CD4-positive, alpha-beta T cell treated with Interleukin-17A for 4 hours (primary cell): ENCODE measurements at regions not wholly inside any gene's neighbourhood (a gene's known extent, or its start where the extent isn't known, plus 50 kb on each side); places are given as distances from the start of the nearest gene placed in this dataset.
"Not testable (repeated sequence)": the region's sequence is repeated elsewhere in the genome, so short reads cannot be mapped to it uniquely, and the experiment has no call there.

Experiments
- DNase-seq: peaks from one replicate; pipeline ENCODE4 v3.0.0-alpha.2; 2020; ENCODE audit warnings: mixed read lengths

DNA sequence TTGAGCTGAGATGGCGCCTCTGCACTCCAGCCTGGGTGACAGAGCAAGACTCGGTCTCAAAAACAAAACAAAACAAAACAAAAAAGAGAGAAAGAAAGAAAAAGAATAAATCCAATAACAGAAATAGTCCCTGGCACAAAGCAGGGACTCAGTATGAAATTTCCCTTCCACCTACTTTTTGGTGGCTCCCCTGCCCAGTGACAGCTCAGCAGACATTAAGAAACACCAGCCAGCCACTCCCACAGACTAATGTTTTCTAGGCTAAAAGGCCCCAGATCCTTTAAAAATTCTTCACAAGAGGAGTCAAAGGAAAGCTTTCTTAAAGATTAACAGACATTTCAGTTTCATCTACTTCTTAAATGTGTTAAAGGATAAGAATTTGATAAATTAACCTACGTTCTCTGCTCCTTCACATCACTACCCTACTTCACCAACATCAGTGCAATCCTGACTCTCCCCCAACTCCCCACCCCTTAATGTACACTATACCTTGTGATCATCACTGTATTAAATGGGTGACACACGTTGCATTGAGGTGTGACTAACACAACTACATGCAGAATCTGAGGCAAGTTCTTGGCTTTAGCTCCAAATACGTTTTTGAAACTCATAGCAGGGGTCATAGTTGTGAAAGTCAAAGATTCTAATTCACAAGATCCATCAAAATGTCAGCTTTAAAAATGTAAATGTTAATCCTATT lies 114.5 kb upstream of the CAV2 start:
- DNase-seq = no peak

DNA sequence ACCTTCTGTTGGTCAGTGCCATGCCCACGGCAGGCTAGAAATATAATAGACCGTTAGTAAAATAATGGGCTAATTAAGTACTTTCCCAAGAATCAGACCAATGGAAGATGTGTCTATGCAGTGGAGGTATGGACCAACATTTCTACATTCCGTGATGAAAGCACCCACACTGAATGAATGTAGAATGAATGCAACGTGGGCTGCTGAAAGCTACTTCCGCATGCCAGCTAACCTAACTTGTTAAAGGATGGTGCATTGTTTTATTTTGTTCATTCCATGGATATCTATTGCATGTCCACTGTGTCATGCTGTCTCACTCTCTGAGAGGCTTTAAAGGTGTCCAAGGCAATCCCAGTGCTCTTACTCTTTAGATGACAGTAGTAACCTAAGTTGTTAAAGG lies 112.9 kb upstream of the CAV2 start:
- DNase-seq = no peak

DNA sequence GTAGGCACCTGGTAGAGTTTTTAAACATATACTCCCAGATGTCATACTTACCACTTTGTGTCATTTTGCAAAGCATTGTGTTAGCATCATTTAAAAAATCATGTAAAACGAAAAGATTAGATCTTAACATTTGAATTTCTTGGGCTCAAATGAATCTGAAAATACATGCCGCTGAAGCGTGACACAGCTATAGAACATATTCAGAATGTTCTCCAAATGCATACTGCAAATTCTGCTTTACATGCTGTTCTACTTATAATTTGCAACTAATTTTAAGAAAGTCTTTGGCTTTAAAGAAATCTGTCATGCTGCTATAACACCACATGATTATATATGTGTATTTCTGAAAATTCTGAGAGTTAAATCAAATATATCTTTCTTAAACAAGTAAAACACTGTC lies 109.2 kb upstream of the CAV2 start:
- no peak for DNase-seq

DNA sequence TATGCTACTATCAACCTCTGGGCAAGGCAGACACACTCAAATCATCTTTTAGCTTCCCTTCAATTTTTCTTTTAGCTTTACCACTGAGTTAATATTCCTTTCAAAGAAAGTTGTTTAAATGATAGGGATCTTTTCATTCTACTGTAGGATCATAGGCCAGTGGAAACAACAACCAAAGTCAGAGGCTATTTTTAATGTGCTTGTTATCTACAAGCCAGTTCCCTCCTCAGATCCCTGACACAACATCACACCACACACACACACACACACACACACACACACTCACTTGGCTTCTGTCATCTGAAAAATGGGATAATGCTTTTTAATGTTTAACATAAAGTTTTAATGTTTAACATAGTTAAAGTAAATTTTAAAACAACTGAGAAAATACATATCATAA lies 106.7 kb upstream of the CAV2 start:
- DNase-seq = no peak

DNA sequence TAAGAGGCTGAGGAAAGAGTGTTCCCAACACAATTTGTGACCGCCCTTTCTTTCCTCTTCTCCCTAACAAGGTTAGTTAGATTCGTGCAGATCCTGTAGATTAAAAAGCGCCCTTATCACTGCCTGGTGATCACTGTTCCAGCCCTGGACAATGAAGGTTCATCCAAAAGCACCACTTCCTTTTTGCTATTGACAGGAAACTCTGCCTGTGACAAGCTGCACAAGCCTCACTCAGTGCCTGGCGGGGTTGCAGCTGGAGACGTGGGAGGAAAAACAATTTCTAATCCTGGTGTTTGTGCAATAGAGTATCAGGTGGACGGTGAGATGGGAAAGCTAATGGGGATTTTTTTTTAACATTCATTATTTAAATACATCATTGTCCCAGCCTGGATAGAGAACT lies 105.9 kb upstream of the CAV2 start:
- DNase-seq = no peak

DNA sequence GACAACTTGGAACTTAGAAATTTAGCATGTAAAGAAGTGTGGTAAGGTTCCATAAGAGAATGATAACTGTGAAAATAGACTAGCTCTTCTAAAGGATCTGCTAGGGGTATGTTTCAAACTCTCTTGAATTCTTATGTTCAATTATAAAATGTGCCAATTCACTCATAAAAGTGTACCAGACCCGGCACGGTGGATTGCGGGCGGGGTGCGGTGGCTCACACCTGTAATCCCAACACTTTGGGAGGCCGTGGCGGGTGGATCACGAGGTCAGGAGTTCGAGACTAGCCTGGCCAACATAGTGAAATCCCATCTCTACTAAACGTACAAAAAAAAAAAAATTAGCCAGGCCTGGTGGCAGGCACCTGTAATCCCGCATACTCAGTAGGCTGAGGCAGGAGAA lies 105.4 kb upstream of the CAV2 start:
- DNase-seq = no peak

DNA sequence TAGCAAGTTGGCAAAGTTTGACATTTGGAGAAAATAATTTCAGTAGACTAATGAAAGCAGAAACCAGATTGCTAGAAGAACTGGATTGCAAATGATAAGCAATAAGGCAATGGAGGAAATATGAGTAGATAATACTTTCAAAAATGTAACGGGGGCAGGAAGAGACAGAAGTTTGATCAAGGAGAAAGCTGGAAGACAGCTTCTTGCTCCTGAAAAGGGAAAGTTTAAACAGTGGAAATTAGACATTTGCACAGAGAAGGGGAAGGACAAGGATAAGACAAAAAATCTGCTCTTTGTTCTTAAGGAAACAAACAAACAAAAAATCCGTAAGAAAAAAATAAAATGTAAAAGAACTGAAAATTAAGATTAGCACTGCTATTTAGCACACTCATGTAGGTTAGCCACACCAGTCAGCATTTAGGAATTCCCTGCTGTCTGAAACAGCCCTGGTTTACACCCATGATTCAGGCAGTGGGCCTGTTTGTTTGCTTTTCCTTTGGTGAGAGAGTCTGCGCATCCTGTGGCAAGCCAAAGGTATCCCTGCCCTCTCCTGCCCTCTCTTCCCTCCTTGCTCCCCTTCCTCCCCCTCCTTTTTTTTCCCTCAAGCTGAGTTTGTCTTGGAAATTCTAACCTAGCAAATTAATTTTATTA lies 104.3 kb upstream of the CAV2 start:
- no peak for DNase-seq

DNA sequence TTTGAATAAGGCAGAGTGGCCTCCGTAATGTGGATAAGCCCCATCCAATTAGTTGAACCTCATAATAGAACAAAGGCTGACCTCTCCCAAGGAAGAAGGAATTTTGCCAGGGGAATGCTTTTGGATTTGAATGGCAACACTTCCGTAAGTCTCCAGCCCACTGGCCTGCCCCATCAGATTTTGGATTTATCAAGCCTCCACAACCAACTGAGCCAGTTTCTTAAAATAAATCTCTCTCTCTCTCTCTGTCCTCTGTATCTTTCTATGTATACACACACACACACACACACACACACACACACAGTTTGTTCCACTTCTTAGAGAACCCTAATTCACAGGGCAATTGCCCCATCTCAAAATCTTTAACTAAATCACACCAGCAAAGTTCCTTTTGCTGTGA lies 100.9 kb upstream of the CAV2 start:
- no peak for DNase-seq

DNA sequence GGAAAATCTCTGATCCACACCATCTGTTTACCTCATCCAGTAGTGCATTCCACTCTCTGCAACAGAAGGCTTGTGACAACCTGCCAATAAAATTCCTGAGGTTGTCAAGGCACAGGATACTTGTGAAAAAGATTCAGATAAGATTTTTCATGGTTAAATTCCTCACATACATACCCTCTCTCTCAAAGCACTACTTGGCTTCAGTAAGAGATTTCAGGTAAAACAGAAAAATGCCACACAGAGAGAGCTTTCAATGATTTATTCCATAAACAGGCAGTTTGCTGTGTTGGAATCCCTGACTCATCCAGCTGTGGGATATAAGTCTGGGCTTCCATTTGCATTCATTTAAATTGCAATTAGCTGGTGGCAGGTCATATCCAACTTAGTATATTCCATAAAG lies 99.7 kb upstream of the CAV2 start:
- no peak for DNase-seq

DNA sequence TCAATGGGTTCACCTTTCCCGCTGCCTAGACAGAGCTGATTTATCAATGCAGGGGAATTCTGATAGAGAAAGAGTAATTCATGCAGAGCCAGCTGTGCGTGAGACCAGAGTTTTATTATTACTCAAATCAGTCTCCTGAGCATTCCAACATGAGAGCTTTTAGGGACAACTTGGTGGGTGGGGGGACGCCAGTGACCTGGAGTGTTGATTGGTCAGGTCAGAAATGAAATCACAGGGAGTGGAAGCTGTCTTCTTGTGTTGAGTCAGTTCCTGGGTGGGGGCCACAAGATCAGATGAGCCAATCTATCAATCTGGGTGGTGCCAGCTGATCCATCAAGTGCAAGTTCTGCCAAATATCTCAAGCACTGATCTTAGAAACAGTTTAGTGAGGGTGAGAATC lies 99.0 kb upstream of the CAV2 start:
- DNase-seq = no peak

DNA sequence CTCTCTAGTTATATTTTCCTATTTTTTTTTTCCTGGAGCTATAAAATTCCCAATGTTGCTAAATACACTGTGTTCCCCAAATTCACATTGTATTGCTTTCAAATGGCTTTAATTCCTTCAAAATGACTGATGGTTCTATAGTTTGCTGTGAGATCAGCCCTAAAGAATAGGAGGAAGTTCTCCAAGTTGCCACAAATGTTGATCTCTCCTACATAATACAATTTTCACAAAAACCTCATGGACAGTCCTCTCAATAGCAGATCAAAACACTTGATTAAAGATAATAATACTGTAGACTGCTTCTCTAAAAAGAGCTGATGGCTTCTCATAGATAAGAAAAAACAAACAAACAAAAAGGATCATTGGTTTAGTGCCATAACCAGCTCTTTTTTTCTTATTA lies 97.8 kb upstream of the CAV2 start:
- no peak for DNase-seq

DNA sequence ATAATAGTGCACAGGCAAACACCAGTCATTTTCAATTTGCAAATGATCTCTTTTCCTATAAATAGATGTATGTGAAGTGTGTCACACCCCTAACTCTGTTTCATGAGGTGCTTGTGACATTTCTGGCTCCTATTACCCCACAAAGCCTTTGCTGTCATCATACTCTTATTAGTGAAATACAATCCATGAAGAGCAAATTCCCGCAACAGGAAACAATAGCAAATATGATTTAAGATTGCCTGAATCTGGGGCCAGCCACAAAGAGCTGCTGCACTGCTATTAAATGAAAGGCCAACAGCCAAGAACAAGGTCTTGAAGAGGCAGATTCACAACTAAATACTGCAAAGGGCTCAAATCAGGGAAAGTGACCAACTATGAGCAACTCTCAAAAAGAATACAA lies 96.3 kb upstream of the CAV2 start:
- no peak for DNase-seq

DNA sequence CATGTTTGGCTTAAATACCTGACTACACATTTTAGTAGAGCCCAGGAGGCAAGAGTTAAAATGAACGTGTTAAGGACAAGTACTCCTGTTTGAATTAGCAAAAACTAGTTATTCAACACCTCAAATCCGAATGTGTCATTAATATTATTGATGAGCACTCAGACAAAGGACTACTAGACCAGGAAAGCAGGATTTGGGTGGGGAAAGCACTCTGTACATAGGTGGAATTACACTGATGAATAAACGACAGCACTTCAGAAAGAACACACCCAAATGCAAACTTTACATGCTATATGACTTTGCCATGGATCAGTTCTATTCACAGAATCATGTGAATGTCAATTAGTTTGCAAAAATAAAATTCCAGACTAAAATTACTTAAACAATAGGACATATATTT lies 95.1 kb upstream of the CAV2 start:
- DNase-seq = no peak

DNA sequence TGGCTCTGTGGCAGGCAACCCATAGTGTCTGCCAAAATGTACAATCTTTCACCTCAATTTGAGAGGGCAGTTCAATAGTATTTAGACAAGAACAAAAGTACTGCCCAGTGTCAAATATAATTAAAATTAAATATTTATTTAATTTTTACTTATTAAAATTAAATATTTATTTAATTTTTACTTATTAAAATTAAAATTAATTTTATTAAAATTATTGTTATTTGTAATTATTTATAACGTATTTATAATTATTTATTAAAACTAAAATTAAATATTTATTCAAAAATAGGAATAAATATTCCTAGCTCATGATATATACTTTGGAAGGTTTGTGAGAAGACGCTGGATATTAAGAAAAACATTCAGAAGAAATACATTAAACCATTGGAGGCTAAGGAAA lies 93.7 kb upstream of the CAV2 start:
- no peak for DNase-seq

DNA sequence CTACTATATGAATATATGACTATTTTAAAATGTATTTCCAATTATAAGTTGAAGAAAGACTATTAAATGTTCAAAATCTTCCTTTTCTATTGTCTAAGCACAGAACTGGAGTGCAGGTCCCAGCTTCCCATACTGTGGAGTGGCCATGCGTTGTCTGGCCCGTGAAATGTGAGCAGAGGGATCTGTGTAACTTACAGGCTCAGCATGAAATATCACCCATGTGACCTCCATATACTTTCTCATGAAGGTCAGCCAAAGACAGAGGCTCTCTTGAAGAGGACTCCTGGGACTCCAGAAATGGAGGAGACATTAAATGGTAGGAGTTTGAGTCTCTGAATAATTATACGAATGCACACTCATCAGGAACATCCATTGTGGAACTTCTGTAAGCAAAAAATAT lies 92.4 kb upstream of the CAV2 start:
- DNase-seq = no peak

DNA sequence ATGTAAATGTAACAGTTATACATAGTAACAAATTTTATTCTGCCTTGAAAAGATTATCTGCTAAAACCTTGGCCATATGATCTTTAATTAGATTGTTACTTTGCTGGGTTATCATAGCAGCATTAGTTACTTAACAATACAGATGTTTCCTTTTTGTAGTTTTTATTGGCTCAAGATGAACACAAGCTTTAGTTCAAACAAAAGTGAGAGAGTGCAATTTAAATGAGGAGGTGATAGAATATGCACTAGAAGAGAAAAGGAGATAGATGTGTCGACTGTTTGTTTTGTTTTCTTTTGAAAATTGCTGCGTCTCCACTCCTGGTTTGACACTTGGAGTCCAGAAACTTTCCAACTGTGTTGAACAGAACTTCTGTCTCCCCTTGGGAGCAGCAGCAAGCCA lies 91.4 kb upstream of the CAV2 start:
- DNase-seq = no peak

DNA sequence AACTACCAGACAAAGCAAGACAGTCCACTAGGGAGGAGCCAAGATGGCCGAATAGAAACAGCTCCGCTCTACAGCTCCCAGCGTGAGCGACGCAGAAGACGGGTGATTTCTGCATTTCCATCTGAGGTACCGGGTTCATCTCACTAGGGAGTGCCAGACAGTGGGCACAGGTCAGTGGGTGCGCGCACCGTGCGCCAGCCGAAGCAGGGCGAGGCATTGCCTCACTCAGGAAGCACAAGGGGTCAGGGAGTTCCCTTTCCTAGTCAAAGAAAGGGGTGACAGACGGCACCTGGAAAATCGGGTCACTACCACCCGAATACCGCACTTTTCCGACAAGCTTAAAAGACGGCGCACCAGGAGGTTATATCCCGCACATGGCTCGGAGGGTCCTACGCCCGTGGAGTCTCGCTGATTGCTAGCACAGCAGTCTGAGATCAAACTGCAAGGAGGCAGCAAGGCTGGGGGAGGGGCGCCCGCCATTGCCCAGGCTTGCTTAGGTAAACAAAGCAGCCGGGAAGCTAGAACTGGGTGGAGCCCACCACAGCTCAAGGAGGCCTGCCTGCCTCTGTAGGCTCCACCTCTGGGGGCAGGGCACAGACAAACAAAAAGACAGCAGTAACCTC lies 90.6 kb upstream of the CAV2 start:
- DNase-seq = not testable (repeated sequence)

DNA sequence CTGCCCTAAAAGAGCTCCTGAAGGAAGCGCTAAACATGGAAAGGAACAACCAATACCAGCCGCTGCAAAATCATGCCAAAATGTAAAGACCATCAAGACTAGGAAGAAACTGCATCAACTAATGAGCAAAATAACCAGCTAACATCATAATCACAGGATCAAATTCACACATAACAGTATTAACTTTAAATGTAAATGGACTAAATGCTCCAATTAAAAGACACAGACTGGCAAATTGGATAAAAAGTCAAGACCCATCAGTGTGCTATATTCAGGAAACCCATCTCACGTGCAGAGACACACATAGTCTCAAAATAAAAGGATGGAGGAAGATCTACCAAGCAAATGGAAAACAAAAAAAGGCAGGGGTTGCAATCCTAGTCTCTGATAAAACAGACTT lies 88.8 kb upstream of the CAV2 start:
- not testable (repeated sequence) for DNase-seq

DNA sequence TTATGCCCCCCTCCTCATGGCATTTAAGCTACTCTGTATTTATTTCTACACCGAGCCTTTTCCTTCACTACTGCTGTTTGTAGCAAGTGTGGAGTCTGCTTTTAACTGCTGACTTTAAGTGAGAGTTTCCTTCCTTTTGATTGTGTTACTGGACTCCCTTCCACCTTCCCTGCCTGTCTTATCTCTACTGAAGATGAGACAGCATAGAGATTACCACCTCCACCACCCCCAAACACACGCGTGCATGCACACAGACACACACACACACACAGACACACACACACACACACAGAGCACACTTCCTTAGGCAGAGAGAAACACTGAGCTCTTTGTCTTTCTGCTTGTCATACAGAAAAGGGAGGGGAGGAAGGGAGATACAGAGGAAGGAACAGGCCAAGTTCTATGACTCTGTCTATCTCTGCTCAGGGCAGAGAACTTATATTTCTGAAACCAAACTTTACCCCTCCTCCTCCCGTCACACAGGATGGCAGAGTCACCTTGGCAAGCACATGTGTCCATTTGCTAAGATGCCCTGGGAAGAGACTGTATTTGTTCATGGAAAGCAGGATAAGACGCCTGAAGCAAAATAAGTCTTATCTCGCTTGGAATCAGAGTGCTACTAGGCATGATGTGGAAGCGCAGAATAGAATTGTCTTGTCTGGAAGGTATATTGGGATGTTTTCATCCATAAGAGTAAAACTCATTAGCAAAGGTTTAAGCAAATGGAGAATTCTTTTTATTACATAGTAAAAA lies 81.8 kb upstream of the CAV2 start:
- DNase-seq = no peak

DNA sequence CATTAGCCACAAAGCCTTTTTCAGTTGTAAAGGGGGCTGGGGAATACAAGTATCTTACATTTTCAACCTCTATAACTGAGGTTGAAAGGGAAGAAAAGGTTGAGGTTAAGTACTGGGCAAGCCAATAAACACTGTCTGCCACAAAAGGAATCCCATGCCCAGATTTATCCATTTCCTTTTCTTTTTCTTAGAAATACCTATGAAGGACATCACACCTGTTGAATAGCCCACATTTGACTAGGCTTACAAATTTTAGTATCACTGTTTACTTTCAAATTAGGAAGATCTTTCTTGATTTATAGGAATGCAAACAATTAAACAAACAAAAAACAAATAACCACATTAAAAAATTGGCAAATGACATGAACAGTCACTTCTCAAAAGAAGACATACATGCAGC lies 81.0 kb upstream of the CAV2 start:
- DNase-seq = no peak

DNA sequence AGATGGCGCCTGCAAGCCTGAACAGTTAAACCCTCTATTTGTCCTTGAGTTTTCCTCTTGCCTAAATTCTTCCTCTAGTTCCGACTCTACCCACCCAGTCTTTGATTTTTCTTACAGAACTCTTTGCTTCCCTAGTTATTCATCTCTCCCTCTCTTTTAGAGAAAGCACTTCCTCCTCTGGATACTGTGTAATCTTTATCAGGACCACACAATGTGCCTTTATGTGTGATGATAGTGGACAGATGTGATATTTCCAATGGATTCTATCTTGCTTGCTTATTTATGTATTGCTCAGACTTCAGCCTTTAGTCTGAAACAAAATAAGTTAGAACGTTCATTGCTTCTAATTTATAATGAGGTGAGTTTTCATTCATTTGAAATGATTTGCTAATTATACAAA lies 79.5 kb upstream of the CAV2 start:
- no peak for DNase-seq

DNA sequence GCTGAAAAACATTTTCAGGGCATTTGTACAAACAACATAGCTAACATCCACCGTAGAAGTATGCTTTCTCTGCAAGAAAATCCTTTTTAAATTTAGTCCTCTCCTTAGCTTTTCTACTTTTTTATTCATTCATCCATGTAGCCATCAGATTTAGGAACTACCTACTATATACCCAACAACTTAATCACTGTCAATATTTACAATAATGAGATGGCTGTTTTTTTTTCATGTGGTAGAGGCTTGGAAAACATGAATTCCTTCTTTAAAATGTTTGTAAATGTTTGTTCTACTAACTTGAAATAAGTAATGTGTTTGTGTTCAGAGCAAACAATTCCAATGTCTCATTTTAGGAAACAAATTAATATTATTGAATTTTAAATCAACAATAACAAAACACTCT lies 78.2 kb upstream of the CAV2 start:
- DNase-seq = no peak

DNA sequence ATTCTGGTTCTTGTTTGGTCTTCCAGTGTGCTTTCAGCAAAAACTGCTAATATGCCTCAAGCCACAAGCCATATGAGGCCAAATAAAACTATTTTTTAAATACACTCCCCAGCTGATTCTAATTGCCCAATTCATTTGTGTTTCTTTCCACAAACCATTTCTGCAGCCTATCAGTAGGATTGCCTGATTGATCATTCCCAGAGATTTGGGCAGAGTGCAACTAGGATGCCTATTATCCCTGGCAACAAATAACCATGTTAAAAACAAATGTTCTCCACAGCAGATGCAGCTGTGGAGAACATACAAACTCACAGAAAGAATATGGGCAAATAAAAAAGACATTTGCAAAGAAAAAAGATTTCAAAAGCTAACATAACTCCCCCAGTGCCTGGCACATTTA lies 76.9 kb upstream of the CAV2 start:
- DNase-seq = no peak

DNA sequence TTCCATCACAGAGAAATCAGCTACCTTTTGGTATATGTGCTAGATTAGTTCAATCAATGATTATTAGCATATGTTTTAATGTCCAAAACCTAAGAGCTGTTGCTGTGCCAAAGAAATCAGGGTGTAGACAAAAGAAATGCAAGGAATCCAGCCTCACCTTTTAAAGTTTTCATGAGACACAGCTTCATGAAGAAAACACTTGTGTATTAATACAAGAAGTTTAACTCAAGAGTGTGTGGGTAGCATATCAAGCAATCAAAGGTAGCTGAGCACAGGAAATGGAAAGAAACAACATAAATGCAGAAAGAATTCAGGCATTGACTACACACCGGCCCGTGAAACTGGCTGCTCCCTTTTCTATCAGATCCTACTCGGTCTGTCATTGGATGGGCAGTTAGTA lies 76.0 kb upstream of the CAV2 start:
- DNase-seq = no peak
